GM12864 (cell line): ENCODE measurements at regions not wholly inside any gene's neighbourhood (a gene's known extent, or its start where the extent isn't known, plus 50 kb on each side); places are given as distances from the start of the nearest gene placed in this dataset.

Experiments
- DNase-seq: peaks from one replicate; pipeline ENCODE4 v3.0.0-alpha.2; 2011; ENCODE audit warnings: low read depth
- H3K4me3 ChIP-seq: 2 replicates; pipeline ENCODE4 v1.5.1; 2011; ENCODE audit warnings: mild to moderate bottlenecking, low read depth, low read length, control low read depth
- TF ChIP-seq, protein P1 (sequence below): IDR thresholded peaks from 2 replicates; pipeline ENCODE4 v1.5.1; 2011; ENCODE audit warnings: low read depth, mild to moderate bottlenecking, moderate library complexity, low read length, control low read depth, inconsistent platforms; ENCODE audit errors: missing control alignments

DNA sequence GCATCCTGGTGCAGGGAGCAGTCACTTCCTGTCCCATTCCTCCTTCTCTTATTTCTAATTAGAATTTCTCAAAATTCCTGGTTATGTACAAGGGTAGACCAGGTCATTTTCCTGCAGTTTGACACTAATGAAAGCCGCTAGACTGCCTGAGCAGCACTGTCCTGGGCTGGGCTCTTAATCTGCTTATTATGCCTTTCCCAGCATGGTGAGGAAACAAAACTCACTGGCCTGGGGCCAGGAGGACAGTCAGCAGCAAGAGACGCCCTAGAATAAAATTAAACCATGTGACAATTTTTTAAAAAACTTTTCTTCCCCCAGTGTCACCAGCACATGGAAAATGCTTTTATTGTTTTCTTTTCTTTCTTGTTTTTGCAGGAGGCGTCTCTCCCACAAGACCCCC lies 647.5 kb downstream of the TYW1 start:
- TF ChIP-seq, protein P1, sequence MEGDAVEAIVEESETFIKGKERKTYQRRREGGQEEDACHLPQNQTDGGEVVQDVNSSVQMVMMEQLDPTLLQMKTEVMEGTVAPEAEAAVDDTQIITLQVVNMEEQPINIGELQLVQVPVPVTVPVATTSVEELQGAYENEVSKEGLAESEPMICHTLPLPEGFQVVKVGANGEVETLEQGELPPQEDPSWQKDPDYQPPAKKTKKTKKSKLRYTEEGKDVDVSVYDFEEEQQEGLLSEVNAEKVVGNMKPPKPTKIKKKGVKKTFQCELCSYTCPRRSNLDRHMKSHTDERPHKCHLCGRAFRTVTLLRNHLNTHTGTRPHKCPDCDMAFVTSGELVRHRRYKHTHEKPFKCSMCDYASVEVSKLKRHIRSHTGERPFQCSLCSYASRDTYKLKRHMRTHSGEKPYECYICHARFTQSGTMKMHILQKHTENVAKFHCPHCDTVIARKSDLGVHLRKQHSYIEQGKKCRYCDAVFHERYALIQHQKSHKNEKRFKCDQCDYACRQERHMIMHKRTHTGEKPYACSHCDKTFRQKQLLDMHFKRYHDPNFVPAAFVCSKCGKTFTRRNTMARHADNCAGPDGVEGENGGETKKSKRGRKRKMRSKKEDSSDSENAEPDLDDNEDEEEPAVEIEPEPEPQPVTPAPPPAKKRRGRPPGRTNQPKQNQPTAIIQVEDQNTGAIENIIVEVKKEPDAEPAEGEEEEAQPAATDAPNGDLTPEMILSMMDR, result no peak
- no peak overlapping the region for H3K4me3 ChIP-seq
- DNase-seq, result no peak

DNA sequence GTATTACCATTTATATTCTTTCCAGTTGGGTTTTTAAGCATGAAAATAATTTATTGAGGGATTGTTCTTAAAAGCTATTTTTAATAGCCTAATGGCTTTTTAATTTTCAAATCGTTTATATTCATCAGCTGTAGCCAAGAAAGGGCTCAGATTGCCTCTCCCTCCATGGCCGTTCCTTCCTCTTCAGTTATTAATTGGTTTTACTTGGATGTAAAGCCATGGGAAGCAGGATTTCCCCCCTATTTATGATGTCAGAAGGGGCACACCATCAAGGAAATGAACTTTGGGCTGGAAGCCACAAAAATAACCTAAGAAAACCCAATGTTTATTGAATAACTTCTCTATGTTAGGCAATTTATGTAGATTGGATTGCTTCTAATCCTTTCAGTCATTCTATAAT lies 656.3 kb downstream of the TYW1 start:
- no peak overlapping the region for H3K4me3 ChIP-seq
- TF ChIP-seq, protein P1, result no peak
- DNase-seq, result no peak

- H3K4me3 ChIP-seq, result no peak overlapping the region
Observed at GRCh38 chr7:67653856-67654454, 657.3 kb downstream of the TYW1 start.

DNA sequence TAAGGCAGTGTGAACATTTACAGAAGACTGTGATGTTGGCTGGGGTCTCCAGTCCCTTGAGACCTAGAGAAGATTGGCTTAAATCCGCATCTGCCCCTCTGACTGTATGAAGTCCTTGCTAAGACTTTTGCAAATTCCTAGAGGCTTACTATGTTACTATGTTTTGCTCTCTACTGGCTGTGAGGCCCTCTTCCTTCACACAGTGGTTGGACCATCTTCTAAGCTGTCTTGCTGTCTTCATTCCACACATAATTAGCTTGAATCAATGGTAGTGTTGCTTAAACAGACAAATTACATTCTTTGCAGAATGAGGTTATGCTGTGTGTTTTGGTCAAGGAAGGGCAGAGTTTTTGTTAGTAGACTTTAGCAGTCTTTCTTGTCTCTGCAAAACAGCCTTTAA lies 658.0 kb downstream of the TYW1 start:
- no peak for DNase-seq
- TF ChIP-seq, protein P1, result no peak
- H3K4me3 ChIP-seq, result no peak overlapping the region

More at GRCh38 chr7:67653856-67654454, 657.3 kb downstream of the TYW1 start:
- DNase-seq, result no peak
- TF ChIP-seq, protein P1, result no peak

DNA sequence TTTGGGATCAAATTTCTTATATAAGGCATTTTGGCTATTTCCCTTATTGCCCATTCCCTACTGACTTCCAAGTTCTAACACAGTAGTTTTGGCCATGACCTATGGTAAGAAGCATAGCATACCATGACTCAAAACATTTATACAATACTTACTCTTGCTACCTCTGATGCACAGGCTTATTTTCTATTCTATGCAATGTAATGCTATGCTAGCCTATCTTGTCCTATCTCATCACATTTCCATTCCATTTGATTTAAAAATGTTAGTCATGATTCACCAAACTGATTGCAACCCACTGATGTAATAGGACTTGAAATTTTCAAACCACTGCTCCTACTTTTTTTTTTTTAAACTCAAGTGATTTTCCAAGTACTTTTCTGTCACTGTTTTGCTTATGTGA lies 658.5 kb downstream of the TYW1 start:
- no peak overlapping the region for H3K4me3 ChIP-seq
- no peak for DNase-seq
- TF ChIP-seq, protein P1, result no peak

GRCh38 chr7:67659091-67659490 lies 662.5 kb downstream of the TYW1 start:
- no peak overlapping the region for H3K4me3 ChIP-seq
- no peak for DNase-seq
- TF ChIP-seq, protein P1, result no peak

DNA sequence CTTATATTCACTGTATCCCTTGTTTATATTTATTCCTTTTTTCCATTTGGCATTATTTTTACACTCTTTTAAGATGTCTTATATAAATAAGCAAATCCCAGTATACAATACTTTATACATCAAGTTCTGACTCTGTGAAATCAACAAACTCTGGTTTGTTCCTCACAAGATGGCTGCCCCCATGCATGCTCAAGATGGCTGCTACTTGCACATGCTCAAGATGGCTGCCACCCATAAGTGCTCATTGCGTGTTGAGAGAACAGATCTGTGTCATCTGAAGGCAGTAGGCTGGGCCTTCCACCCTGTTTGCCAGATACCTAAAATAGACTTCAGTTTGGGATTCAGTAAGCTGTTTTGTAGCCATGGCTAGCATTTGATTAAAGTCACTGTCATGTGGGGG lies 666.2 kb downstream of the TYW1 start:
- H3K4me3 ChIP-seq, result no peak overlapping the region
- TF ChIP-seq, protein P1, result no peak
- DNase-seq, result no peak
